ENCODE measurements at regions not wholly inside any gene's neighbourhood (a gene's known extent, or its start where the extent isn't known, plus 50 kb on each side); places are given as distances from the start of the nearest gene placed in this dataset.

- DNase-seq: no peak
Observed at GRCh38 chr18:79611040-79611681, 68.4 kb upstream of the CTDP1 start.

- no peak for DNase-seq
Observed at GRCh38 chr18:79612291-79613108, 67.1 kb upstream of the CTDP1 start.

DNA sequence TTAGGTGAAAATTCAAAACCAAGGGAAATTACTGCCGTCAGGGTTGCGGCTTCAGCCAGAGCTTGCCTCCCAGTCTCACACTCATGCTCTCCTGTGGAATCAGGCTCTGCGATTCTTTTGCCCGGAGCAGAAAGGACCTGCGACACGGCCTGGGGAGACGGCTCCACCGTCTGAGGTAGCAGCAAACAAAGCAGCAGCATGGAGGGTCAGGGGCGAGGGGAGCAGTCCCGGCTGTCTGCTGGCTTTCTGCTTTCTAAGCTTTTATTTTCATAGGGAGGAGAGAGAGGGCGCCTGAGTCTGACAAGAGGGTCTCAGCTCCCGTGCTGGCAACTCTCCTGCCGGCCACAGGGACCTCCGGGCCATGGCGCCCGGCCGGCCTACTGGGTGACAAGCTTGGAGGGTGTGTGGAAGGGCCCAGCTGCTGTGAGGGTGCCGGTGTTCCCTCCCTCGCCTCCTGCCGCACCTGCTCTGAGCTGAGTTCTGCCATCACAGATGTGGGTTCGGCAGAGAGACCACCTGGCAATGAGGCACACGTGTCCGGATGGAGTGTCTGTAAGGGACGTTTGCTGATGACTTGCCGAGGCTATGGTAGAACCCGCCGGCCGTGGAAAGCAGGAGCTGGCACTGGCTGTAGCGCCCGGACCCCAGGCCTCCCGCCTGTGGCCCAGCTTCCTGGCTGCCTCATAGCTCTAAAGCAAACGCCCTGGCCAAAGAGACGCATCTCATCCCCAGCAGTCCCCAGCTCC, 66.2 kb upstream of the CTDP1 start:
- no peak for DNase-seq

GRCh38 chr18:79614211-79614955, 65.2 kb upstream of the CTDP1 start:
- no peak for DNase-seq

DNA sequence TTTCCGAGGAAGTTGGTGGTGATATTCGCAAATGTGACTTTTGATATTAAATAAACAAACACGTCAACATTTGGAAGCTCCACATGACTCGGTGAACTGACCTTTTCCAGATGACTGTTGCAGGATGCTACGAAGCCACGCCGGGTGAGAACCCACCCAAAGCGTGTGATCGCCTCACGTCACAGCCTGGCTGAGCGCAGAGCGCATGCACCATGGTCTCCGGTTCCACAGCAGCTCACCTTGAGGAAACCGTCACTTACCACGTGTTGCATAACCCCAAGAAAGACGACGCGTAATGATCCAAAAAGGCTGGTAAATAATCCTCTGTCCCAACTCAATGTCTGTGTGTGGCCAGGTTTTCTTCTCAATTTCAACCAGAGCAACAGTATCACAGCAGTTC, 64.5 kb upstream of the CTDP1 start:
- DNase-seq: no peak

- no peak for DNase-seq
Observed at GRCh38 chr18:79615586-79615985, 64.0 kb upstream of the CTDP1 start.

GRCh38 chr18:79616651-79617510, 62.7 kb upstream of the CTDP1 start:
- peak; percentile 56 for DNase-seq

DNA sequence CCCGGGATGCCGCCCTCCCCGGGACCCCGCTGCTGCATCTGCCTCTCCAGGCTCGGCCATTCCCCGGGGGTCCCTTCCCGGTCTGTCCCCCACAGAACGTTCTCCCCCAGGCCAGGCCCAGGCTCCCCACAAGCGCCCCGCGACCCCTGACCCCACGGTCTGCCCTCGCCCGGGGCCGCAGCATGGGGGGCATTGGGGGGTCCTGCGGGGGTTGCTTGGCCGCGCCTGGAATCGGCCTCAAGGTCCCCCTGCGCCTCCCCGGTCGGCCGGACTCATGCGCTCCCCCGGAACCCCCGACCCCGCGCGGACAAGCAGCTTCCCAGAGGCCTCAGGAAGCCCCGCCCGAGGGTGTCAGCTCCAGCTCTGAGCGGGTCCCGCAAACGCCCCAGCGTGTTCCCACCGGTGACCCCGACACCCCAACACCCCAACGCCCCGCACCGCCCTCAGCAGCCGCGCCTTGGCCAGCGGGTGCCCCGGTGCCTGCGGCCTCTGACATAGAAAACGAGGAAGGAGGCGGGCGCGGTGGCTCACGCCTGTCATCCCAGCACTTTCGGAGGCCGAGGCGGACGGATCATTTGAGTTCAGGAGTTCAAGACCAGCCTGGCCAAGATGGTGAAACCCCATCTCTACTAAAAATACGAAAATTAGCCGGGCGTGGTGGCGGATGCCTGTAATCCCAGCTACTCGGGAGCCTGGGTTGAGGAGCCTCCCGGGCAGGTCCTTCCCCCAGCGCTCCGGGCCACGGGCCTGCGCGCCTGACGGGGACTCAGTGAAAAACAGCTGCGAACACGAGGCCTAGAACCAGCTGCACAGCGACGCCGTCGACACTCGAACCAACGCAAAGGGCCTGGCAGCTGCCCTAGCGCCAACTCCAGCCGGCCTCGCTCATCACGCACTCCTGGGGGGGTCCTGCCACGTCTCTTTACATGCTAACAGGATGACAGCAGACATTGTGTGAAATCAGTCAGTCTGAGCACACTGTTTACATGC, 61.8 kb upstream of the CTDP1 start:
- DNase-seq: no peak

GRCh38 chr18:79620576-79621165, 58.9 kb upstream of the CTDP1 start:
- no peak for DNase-seq

DNA sequence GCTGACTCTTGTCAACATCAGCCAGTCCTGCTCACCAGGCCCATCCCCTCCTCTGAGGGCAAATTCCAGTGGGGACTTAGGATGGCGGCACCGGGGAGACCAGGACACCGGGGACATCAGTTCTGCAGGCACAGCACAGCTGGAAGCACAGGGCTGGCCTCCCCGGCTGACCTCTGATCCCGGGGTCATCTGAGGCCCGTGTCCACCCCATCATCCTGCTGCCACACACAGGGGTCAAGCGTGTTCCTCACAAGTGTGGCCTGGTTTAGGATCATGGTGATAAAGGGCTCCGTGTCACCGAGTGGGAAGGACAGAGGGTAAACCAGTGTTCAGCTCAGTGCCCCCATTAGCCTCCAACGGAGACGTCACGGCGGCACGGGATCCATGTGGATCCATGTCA, 58.1 kb upstream of the CTDP1 start:
- DNase-seq: no peak

- no peak for DNase-seq
Observed at GRCh38 chr18:79622004-79622403, 57.6 kb upstream of the CTDP1 start.

GRCh38 chr18:79624356-79625170, 55.0 kb upstream of the CTDP1 start:
- no peak for DNase-seq

GRCh38 chr18:79625195-79625923, 54.2 kb upstream of the CTDP1 start:
- no peak for DNase-seq

GRCh38 chr18:79625924-79626561, 53.6 kb upstream of the CTDP1 start:
- DNase-seq: no peak

DNA sequence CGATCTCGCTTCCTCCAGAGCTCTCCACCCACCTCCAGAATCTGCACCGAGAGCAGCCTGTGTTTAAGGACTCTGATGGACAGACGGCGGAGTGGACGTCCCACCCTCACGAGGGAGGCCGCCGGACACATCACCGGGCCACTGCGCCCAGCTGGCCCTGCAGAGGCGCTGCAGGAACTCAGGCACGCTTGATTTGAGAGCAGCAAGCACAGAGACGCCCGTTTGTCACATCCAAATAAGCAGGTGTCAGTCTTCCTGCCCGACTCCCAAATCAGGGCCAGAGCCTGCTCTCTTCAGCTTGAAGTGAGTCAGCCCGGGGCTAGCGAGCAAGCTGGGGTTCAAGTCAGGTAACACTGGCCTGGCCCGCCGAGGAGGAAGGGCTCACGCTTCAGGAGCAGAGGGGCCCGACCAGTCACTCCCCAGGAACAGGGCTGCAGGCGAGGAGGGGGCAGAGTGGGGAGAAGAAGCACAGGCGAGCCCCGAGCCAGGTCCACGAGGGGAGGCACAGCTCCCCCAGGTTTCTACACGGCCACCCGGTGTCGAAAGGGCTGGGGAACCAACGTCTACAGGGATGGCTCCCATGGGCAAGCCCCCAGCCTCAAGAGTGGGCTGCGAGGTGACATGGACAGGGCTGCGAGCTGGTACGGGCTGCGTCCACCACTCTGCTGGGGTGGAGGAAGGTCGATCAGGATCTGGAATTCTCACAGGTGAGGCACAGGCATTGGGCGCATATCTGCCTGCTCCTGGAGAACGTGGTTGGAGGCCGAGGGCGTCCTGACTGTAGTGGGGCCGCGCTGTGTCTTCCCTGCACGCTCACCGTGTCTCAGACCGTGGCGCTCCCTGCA, 52.5 kb upstream of the CTDP1 start:
- no peak for DNase-seq

DNA sequence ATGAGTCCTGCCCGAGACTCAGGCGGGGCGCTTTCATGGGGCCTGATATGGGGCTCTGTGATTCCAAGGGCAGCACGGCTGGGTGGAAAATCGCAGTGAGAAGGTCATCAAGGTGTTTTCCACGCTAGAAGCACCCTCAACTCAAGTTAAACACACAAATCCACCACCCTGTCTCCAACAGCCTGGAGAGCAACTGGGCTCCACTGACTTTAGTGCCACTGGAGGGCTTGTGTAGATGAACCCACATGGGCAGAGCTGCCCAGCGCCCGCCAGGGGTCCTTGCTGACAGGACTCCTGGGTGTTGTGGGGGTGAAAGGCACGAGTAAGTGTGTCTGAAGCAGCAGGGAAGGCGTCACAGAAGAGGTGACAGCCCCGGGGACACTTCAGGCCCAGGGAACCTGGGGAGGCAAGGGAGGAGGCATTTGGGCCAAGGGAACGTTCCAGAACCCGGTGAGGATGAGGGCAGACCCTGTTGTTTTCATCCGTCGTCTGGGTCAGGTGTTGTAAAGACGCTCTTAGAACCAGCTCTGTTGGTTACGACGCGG, 51.8 kb upstream of the CTDP1 start:
- no peak for DNase-seq
